Activated CD4-positive, alpha-beta T cell treated with anti-CD3 and anti-CD28 coated beads for 36 hours (primary cell): ENCODE measurements at regions not wholly inside any gene's neighbourhood (a gene's known extent, or its start where the extent isn't known, plus 50 kb on each side); places are given as distances from the start of the nearest gene placed in this dataset.
"Not testable (repeated sequence)": the region's sequence is repeated elsewhere in the genome, so short reads cannot be mapped to it uniquely, and the experiment has no call there.

Experiments used
- ATAC-seq: fragments of 200-7000 bp; cut with Tn5 transposase; one replicate; pipeline ENCODE4 v1.10.0; 2021; ENCODE audit warnings: mild to moderate bottlenecking, moderate library complexity
- CTCF ChIA-PET: fragments of 350-600 bp; sonication (Branson Sonifier 250); formaldehyde crosslinking; loops from one replicate; lab custom pipeline; 2021; ENCODE audit warnings: antibody characterized with exemption; lab: Charles Lee
- POLR2A ChIA-PET: fragments of 350-600 bp; sonication (Branson Sonifier 250); formaldehyde crosslinking; loops from one replicate; lab custom pipeline; 2021; ENCODE audit warnings: antibody characterized with exemption, inconsistent platforms; lab: Charles Lee
- DNase-seq: peaks from one replicate; pipeline ENCODE4 v3.0.0-alpha.2; 2020
- H3K27ac Mint-ChIP-seq: one replicate; pipeline ENCODE4 v1.8.0; 2021; ENCODE audit warnings: mixed read lengths
- H3K27me3 Mint-ChIP-seq: one replicate; pipeline ENCODE4 v1.8.0; 2021; ENCODE audit warnings: mixed read lengths
- H3K36me3 Mint-ChIP-seq: one replicate; pipeline ENCODE4 v1.8.0; 2021; ENCODE audit warnings: low read depth, mixed read lengths
- H3K4me1 Mint-ChIP-seq: one replicate; pipeline ENCODE4 v1.8.0; 2021; ENCODE audit warnings: mixed read lengths
- H3K4me3 Mint-ChIP-seq: one replicate; pipeline ENCODE4 v1.8.0; 2021; ENCODE audit warnings: mild to moderate bottlenecking, moderate library complexity, mixed read lengths
- H3K9me3 Mint-ChIP-seq: one replicate; pipeline ENCODE4 v1.8.0; 2021; ENCODE audit warnings: low read depth, mixed read lengths
- intact Hi-C, 2 experiments: fragments of 100-400 bp; cut with DNase I in 1 of 2; cut with micrococcal nuclease in 1 of 2; formaldehyde crosslinking; loops; one replicate each; pipeline versions ENCODE4 v1.14.2 to v1.15.1; 2022 to 2024; cut with DNase I, micrococcal nuclease

- H3K36me3 Mint-ChIP-seq, result no peaks in the 10 kb centered on the region
- no peak for DNase-seq
- CTCF ChIA-PET, result no interaction called here
- H3K27me3 Mint-ChIP-seq, result no peaks in the 10 kb centered on the region
- no peaks in the 10 kb centered on the region for H3K4me1 Mint-ChIP-seq
- H3K27ac Mint-ChIP-seq, result no peak overlapping the region
- no peak for ATAC-seq
- POLR2A ChIA-PET, result no interaction called here
- H3K9me3 Mint-ChIP-seq, result peaks cover 27% of the 10 kb centered on the region
- H3K4me3 Mint-ChIP-seq, result no peak overlapping the region
- intact Hi-C loops, result no loop called here
Measured at GRCh38 chr11:91011503-91011902, 788.7 kb upstream of the CHORDC1 start.

DNA sequence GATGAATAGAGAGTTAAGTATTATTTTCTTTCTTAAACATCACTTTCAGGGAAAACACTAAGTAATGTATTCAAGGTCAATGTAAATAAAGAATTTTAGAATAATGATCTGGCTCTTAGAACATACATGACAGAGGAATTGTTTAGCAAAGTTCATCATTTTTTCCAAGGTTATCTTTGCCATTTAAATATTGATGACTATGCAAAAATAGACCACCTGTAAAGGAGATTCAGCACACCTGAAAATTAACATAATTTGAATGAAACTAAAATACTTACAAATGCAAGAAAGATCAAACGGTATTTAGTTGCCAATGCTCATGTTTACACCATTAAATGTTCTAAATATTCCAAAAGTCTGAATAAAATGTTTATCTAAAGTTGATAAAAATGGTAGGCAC lies 782.6 kb upstream of the CHORDC1 start:
- H3K27ac Mint-ChIP-seq, result no peak overlapping the region
- H3K4me1 Mint-ChIP-seq, result no peaks in the 10 kb centered on the region
- H3K9me3 Mint-ChIP-seq, result peaks cover 19% of the 10 kb centered on the region
- H3K36me3 Mint-ChIP-seq, result no peaks in the 10 kb centered on the region
- POLR2A ChIA-PET, result no interaction called here
- no peaks in the 10 kb centered on the region for H3K27me3 Mint-ChIP-seq
- CTCF ChIA-PET, result no interaction called here
- DNase-seq, result no peak
- no peak for ATAC-seq
- intact Hi-C loops, result no loop called here
- H3K4me3 Mint-ChIP-seq, result no peak overlapping the region

DNA sequence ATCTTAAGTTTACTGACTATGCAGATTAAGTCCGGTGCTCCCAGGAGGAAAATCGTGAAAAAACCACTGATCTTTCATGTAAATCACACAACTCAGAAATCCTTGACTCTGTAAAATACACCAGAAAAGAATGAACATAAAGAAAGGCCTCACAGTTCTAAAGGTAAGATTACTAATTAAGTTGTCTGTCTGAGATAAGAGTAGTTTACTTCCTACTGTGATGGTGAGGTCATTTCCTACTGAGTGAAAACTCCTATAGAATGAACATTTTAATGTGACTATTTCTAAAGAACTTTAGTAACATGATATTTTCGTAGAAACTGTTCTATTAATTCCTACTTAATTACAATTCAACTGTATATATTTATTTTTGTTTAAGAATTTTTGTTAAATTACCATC lies 774.4 kb upstream of the CHORDC1 start:
- ChIA-PET POLR2A (no interaction called here), CTCF (no interaction called here)
- Mint-ChIP-seq H3K4me3 (no peak overlapping the region), H3K4me1 (no peaks in the 10 kb centered on the region), H3K9me3 (peaks cover 12% of the 10 kb centered on the region), H3K27me3 (no peaks in the 10 kb centered on the region), H3K27ac (no peak overlapping the region), H3K36me3 (no peaks in the 10 kb centered on the region)
- ATAC-seq, result no peak
- no peak for DNase-seq
- intact Hi-C loops, result no loop called here

DNA sequence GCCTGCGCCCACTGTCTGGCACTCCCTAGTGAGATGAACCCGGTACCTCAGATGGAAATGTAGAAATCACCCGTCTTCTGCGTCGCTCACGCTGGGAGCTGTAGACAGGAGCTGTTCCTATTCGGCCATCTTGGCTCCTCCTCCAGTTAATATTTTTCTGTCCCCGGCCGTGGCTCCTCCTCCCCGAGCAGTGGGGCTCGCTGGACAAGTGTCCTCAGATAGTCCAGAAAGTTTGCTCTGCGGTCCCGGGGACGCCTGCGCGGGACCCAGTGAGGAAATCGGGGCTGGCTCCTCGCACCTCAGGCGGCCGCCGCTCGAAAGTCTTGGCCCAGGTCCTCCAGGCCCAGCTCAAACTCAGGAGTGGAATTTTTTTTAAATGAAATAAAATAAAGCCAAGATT lies 749.3 kb upstream of the CHORDC1 start:
- DNase-seq, intact Hi-C loops, H3K36me3 Mint-ChIP-seq, H3K27ac Mint-ChIP-seq, H3K4me3 Mint-ChIP-seq, H3K27me3 Mint-ChIP-seq, H3K9me3 Mint-ChIP-seq, ATAC-seq, H3K4me1 Mint-ChIP-seq, POLR2A ChIA-PET, CTCF ChIA-PET: not testable (repeated sequence)

- intact Hi-C loops, result no loop called here
- CTCF ChIA-PET, result no interaction called here
- DNase-seq (no peak), ATAC-seq (no peak)
- Mint-ChIP-seq H3K27ac (no peak overlapping the region), H3K4me3 (no peak overlapping the region), H3K9me3 (peaks cover 2% of the 10 kb centered on the region), H3K36me3 (no peaks in the 10 kb centered on the region), H3K4me1 (no peaks in the 10 kb centered on the region), H3K27me3 (no peaks in the 10 kb centered on the region)
- POLR2A ChIA-PET, result no interaction called here
Measured at GRCh38 chr11:90947930-90948329, 725.1 kb upstream of the CHORDC1 start.

GRCh38 chr11:90930252-90930651 lies 707.4 kb upstream of the CHORDC1 start:
- no peak for DNase-seq
- no peaks in the 10 kb centered on the region for H3K36me3 Mint-ChIP-seq
- no peak overlapping the region for H3K27ac Mint-ChIP-seq
- peaks cover 14% of the 10 kb centered on the region for H3K9me3 Mint-ChIP-seq
- intact Hi-C loops, result no loop called here
- no peaks in the 10 kb centered on the region for H3K4me1 Mint-ChIP-seq
- ChIA-PET CTCF (no interaction called here), POLR2A (no interaction called here)
- no peaks in the 10 kb centered on the region for H3K27me3 Mint-ChIP-seq
- H3K4me3 Mint-ChIP-seq, result no peak overlapping the region
- ATAC-seq, result no peak

GRCh38 chr11:90919332-90919731 lies 696.5 kb upstream of the CHORDC1 start:
- H3K36me3 Mint-ChIP-seq, result no peaks in the 10 kb centered on the region
- no peaks in the 10 kb centered on the region for H3K27me3 Mint-ChIP-seq
- POLR2A ChIA-PET, result no interaction called here
- intact Hi-C loops, result no loop called here
- no peaks in the 10 kb centered on the region for H3K4me1 Mint-ChIP-seq
- peaks cover 7% of the 10 kb centered on the region for H3K9me3 Mint-ChIP-seq
- no peak overlapping the region for H3K4me3 Mint-ChIP-seq
- ATAC-seq (no peak), DNase-seq (no peak)
- CTCF ChIA-PET, result no interaction called here
- H3K27ac Mint-ChIP-seq, result no peak overlapping the region

GRCh38 chr11:90916706-90917105 lies 693.9 kb upstream of the CHORDC1 start:
- no peaks in the 10 kb centered on the region for H3K36me3 Mint-ChIP-seq
- ChIA-PET POLR2A (no interaction called here), CTCF (no interaction called here)
- H3K4me3 Mint-ChIP-seq, result no peak overlapping the region
- H3K27me3 Mint-ChIP-seq, result no peaks in the 10 kb centered on the region
- no peak overlapping the region for H3K27ac Mint-ChIP-seq
- no peak for ATAC-seq
- H3K9me3 Mint-ChIP-seq, result peaks cover 6% of the 10 kb centered on the region
- no peaks in the 10 kb centered on the region for H3K4me1 Mint-ChIP-seq
- intact Hi-C loops, result no loop called here
- DNase-seq, result no peak

DNA sequence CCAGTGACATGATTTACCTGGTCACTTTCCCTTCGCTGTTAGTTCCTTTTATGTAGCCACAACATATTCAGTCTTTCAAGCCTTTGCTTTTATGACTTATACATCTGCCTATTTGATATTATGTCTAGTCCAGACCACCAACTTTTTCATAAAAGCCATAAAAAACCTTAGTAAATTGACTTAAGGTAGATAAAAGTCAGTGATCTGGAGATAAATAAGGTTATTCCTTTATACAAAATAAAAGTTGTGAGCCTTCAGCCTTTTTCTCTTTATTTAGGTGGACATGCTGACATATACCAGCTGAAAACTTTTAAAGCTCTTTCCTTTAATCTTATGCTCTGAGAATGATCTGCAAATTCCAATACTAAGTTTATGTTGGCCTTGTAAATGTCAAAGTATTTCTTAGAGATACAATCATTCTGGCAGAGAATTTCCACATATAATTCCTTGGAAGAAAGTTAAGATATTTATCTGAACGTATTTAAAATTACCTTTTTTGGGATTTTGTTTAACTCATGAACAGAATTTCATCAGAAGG lies 690.4 kb upstream of the CHORDC1 start:
- H3K27ac Mint-ChIP-seq, result no peak overlapping the region
- H3K4me1 Mint-ChIP-seq, result no peaks in the 10 kb centered on the region
- ChIA-PET POLR2A (no interaction called here), CTCF (no interaction called here)
- no peak for DNase-seq
- peaks cover 6% of the 10 kb centered on the region for H3K9me3 Mint-ChIP-seq
- no peak for ATAC-seq
- no peaks in the 10 kb centered on the region for H3K36me3 Mint-ChIP-seq
- no peak overlapping the region for H3K4me3 Mint-ChIP-seq
- H3K27me3 Mint-ChIP-seq, result no peaks in the 10 kb centered on the region
- intact Hi-C loops, result no loop called here

- intact Hi-C loops, result no loop called here
- ATAC-seq (no peak), DNase-seq (no peak)
- ChIA-PET CTCF (no interaction called here), POLR2A (no interaction called here)
- Mint-ChIP-seq H3K9me3 (peaks cover 6% of the 10 kb centered on the region), H3K4me3 (no peak overlapping the region), H3K27me3 (no peaks in the 10 kb centered on the region), H3K4me1 (no peaks in the 10 kb centered on the region), H3K27ac (no peak overlapping the region), H3K36me3 (no peaks in the 10 kb centered on the region)
Measured at GRCh38 chr11:90912631-90913030, 689.8 kb upstream of the CHORDC1 start.

- H3K27ac Mint-ChIP-seq, result no peak overlapping the region
- ChIA-PET CTCF (no interaction called here), POLR2A (no interaction called here)
- peaks cover 9% of the 10 kb centered on the region for H3K9me3 Mint-ChIP-seq
- H3K4me3 Mint-ChIP-seq, result no peak overlapping the region
- H3K4me1 Mint-ChIP-seq, result no peaks in the 10 kb centered on the region
- no peaks in the 10 kb centered on the region for H3K36me3 Mint-ChIP-seq
- DNase-seq (no peak), ATAC-seq (no peak)
- intact Hi-C loops, result no loop called here
- H3K27me3 Mint-ChIP-seq, result no peaks in the 10 kb centered on the region
Measured at GRCh38 chr11:90911192-90911591, 688.3 kb upstream of the CHORDC1 start.

DNA sequence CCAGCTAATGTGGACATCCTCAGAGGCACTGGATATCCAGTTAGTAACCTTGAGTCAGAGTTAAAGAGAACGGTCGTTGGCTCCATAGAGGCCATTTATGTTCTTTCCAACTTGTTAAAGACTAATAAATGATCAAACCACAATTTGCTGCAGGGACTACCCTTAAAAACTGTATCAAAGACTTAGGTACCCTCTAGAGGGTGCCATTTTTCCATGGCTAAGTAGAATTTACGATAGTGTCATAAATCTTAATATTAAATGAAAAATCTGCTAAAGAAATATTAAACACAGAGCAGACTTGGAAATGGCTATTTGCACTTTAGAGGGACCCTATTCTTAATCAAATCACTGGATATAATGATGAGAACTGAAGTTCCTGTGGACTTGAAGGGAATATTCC lies 685.2 kb upstream of the CHORDC1 start:
- Mint-ChIP-seq H3K4me3 (no peak overlapping the region), H3K27me3 (no peaks in the 10 kb centered on the region), H3K36me3 (no peaks in the 10 kb centered on the region), H3K27ac (no peak overlapping the region), H3K9me3 (peaks cover 7% of the 10 kb centered on the region), H3K4me1 (no peaks in the 10 kb centered on the region)
- intact Hi-C loops, result no loop called here
- POLR2A ChIA-PET, result no interaction called here
- no peak for DNase-seq
- CTCF ChIA-PET, result no interaction called here
- ATAC-seq, result no peak

- Mint-ChIP-seq H3K27ac (no peak overlapping the region), H3K4me1 (no peaks in the 10 kb centered on the region), H3K36me3 (no peaks in the 10 kb centered on the region), H3K9me3 (peaks cover 5% of the 10 kb centered on the region), H3K27me3 (no peaks in the 10 kb centered on the region), H3K4me3 (no peak overlapping the region)
- intact Hi-C loops, result no loop called here
- no peak for ATAC-seq
- no peak for DNase-seq
- CTCF ChIA-PET, result no interaction called here
- POLR2A ChIA-PET, result no interaction called here
Measured at GRCh38 chr11:90895850-90896249, 673.0 kb upstream of the CHORDC1 start.
